HG02852 (cell line): ENCODE measurements at regions not wholly inside any gene's neighbourhood (a gene's known extent, or its start where the extent isn't known, plus 50 kb on each side); places are given as distances from the start of the nearest gene placed in this dataset.
A peak's percentile ranks its signal among the peaks of the same experiment; 100 is the strongest.

Experiments used
- ATAC-seq: cut with Tn5 transposase; IDR thresholded peaks from one replicate; pipeline ENCODE4 v1.9.1; 2021; ENCODE audit warnings: mild to moderate bottlenecking, moderate library complexity; ENCODE audit not compliant: unreplicated experiment

- no peak for ATAC-seq
These were observed 63.0 kb downstream of the NCOR2 start for GRCh38 chr12:124504273-124505000.

GRCh38 chr12:124503305-124503704 lies 64.1 kb downstream of the NCOR2 start:
- no peak for ATAC-seq

- no peak for ATAC-seq
These were observed 65.0 kb downstream of the NCOR2 start for GRCh38 chr12:124502379-124502778.

- no peak for ATAC-seq
These were observed 65.6 kb downstream of the NCOR2 start for GRCh38 chr12:124501827-124502226.

GRCh38 chr12:124501112-124501561 lies 66.3 kb downstream of the NCOR2 start:
- no peak for ATAC-seq

GRCh38 chr12:124499898-124500244 lies 67.5 kb downstream of the NCOR2 start:
- no peak for ATAC-seq

GRCh38 chr12:124499190-124499753 lies 68.1 kb downstream of the NCOR2 start:
- ATAC-seq = no peak

GRCh38 chr12:124498275-124499189 lies 68.9 kb downstream of the NCOR2 start:
- no peak for ATAC-seq

GRCh38 chr12:124497658-124498057 lies 69.8 kb downstream of the NCOR2 start:
- no peak for ATAC-seq

GRCh38 chr12:124497039-124497438 lies 70.4 kb downstream of the NCOR2 start:
- no peak for ATAC-seq

GRCh38 chr12:124496584-124496983 lies 70.8 kb downstream of the NCOR2 start:
- no peak for ATAC-seq

- no peak for ATAC-seq
These were observed 72.0 kb downstream of the NCOR2 start for GRCh38 chr12:124495194-124495983.

- ATAC-seq = no peak
These were observed 72.7 kb downstream of the NCOR2 start for GRCh38 chr12:124494751-124495129.

GRCh38 chr12:124493809-124494750 lies 73.3 kb downstream of the NCOR2 start:
- peak; percentile 91 for ATAC-seq

GRCh38 chr12:124492879-124493808 lies 74.3 kb downstream of the NCOR2 start:
- ATAC-seq = no peak

GRCh38 chr12:124491856-124492420 lies 75.5 kb downstream of the NCOR2 start:
- ATAC-seq = no peak

- no peak for ATAC-seq
These were observed 76.1 kb downstream of the NCOR2 start for GRCh38 chr12:124491310-124491709.

GRCh38 chr12:124490584-124491305 lies 76.7 kb downstream of the NCOR2 start:
- no peak for ATAC-seq
